ENCODE measurements at regions not wholly inside any gene's neighbourhood (a gene's known extent, or its start where the extent isn't known, plus 50 kb on each side); places are given as distances from the start of the nearest gene placed in this dataset.

GRCh38 chr4:15349965-15350364 lies 77.9 kb upstream of the C1QTNF7 start:
- no peaks in the 10 kb centered on the region for H3K36me3 ChIP-seq
- no peak for TF ChIP-seq CTCF (IDR thresholded peaks at IDR 0.05)
- no peaks in the 10 kb centered on the region for H3K9me3 ChIP-seq
- H3K4me1 ChIP-seq (ENCODE audit: control insufficient read depth in 1 of 2, insufficient read depth in 1 of 2, low read depth in 1 of 2, low read length in 1 of 2), result no peaks in the 10 kb centered on the region
- no peak overlapping the region for H3K27ac ChIP-seq
- H3K27me3 ChIP-seq, result no peaks in the 10 kb centered on the region
- H3K4me3 ChIP-seq (ENCODE audit: low read depth in 1 of 2, low read length in 1 of 2), result no peak overlapping the region

GRCh38 chr4:15352524-15352923 lies 75.3 kb upstream of the C1QTNF7 start:
- H3K27ac ChIP-seq, result no peak overlapping the region
- H3K27me3 ChIP-seq, result no peaks in the 10 kb centered on the region
- no peaks in the 10 kb centered on the region for H3K9me3 ChIP-seq
- no peaks in the 10 kb centered on the region for H3K36me3 ChIP-seq
- no peak for TF ChIP-seq CTCF (IDR thresholded peaks at IDR 0.05)
- H3K4me1 ChIP-seq (ENCODE audit: control insufficient read depth in 1 of 2, insufficient read depth in 1 of 2, low read depth in 1 of 2, low read length in 1 of 2), result no peaks in the 10 kb centered on the region
- H3K4me3 ChIP-seq (ENCODE audit: low read depth in 1 of 2, low read length in 1 of 2), result no peak overlapping the region

- no peaks in the 10 kb centered on the region for H3K27me3 ChIP-seq
- H3K27ac ChIP-seq, result no peak overlapping the region
- H3K9me3 ChIP-seq, result no peaks in the 10 kb centered on the region
- no peaks in the 10 kb centered on the region for H3K36me3 ChIP-seq
- H3K4me3 ChIP-seq (ENCODE audit: low read depth in 1 of 2, low read length in 1 of 2), result no peak overlapping the region
- TF ChIP-seq CTCF (IDR thresholded peaks at IDR 0.05), result no peak
- no peaks in the 10 kb centered on the region for H3K4me1 ChIP-seq (ENCODE audit: control insufficient read depth in 1 of 2, insufficient read depth in 1 of 2, low read depth in 1 of 2, low read length in 1 of 2)
These were observed 74.6 kb upstream of the C1QTNF7 start for GRCh38 chr4:15353207-15353606.

- Histone ChIP-seq H3K4me1 (ENCODE audit: control insufficient read depth in 1 of 2, insufficient read depth in 1 of 2, low read depth in 1 of 2, low read length in 1 of 2) (no peaks in the 10 kb centered on the region), H3K27me3 (no peaks in the 10 kb centered on the region), H3K9me3 (no peaks in the 10 kb centered on the region), H3K4me3 (ENCODE audit: low read depth in 1 of 2, low read length in 1 of 2) (no peak overlapping the region), H3K27ac (no peak overlapping the region), H3K36me3 (no peaks in the 10 kb centered on the region)
- TF ChIP-seq CTCF (IDR thresholded peaks at IDR 0.05), result no peak
These were observed 73.2 kb upstream of the C1QTNF7 start for GRCh38 chr4:15354371-15355297.

GRCh38 chr4:15361529-15361928 lies 66.3 kb upstream of the C1QTNF7 start:
- Histone ChIP-seq H3K36me3 (no peaks in the 10 kb centered on the region), H3K27me3 (no peaks in the 10 kb centered on the region), H3K9me3 (no peaks in the 10 kb centered on the region), H3K27ac (no peak overlapping the region), H3K4me1 (ENCODE audit: control insufficient read depth in 1 of 2, insufficient read depth in 1 of 2, low read depth in 1 of 2, low read length in 1 of 2) (no peaks in the 10 kb centered on the region), H3K4me3 (ENCODE audit: low read depth in 1 of 2, low read length in 1 of 2) (no peak overlapping the region)
- no peak for TF ChIP-seq CTCF (IDR thresholded peaks at IDR 0.05)

Data from neutrophil (primary cell).